H1 (cell line): ENCODE measurements at regions not wholly inside any gene's neighbourhood (a gene's known extent, or its start where the extent isn't known, plus 50 kb on each side); places are given as distances from the start of the nearest gene placed in this dataset.

Source experiments
- CTCF ChIA-PET: fragments of 300-600 bp; sonication (Branson Sonifier 250); formaldehyde crosslinking; loops from one replicate; lab custom pipeline; 2021; ENCODE audit not compliant: partially characterized antibody; lab: Charles Lee
- POLR2A ChIA-PET: fragments of 300-600 bp; sonication (Branson Sonifier 250); formaldehyde crosslinking; loops from one replicate; lab custom pipeline; 2021; ENCODE audit warnings: inconsistent platforms; ENCODE audit not compliant: partially characterized antibody; lab: Charles Lee
- DNase-seq, 2 experiments: peaks; one replicate each; pipeline versions ENCODE4 v3.0.0 to v3.0.0-alpha.2; 2010 to 2022; ENCODE audit warnings: low spot score in 2 of 2, low read depth in 1 of 2, mixed read lengths in 1 of 2
- FAIRE-seq: peaks from 2 replicates; lab custom pipeline; 2011; peaks lifted over from hg19 to GRCh38; lab: Jason Lieb, UNC
- H2AFZ ChIP-seq: 2 replicates; pipeline ENCODE4 v1.8.1; 2012; ENCODE audit warnings: low read length, inconsistent platforms
- H2AK5ac ChIP-seq: 2 replicates; pipeline ENCODE4 v1.6.1; 2013; ENCODE audit warnings: low read depth, low read length
- H2BK120ac ChIP-seq: replicated peaks from 2 replicates; pipeline ENCODE3; 2013; ENCODE audit warnings: low read depth, low read length, inconsistent platforms
- H2BK12ac ChIP-seq: 2 replicates; pipeline ENCODE4 v1.6.1; 2013; ENCODE audit warnings: low read depth, low read length
- H2BK15ac ChIP-seq: 2 replicates; pipeline ENCODE4 v1.6.1; 2013; ENCODE audit warnings: low read length
- H2BK20ac ChIP-seq: 2 replicates; pipeline ENCODE4 v1.6.1; 2013; ENCODE audit warnings: low read length
- H2BK5ac ChIP-seq: 2 replicates; pipeline ENCODE4 v1.6.1; 2013; ENCODE audit warnings: low read depth, low read length
- H3K14ac ChIP-seq: 2 replicates; pipeline ENCODE4 v1.6.1; 2013; ENCODE audit warnings: inconsistent platforms; ENCODE audit not compliant: insufficient read length
- H3K18ac ChIP-seq: 2 replicates; pipeline ENCODE4 v1.6.1; 2013; ENCODE audit warnings: low read length; ENCODE audit errors: extremely low read depth
- H3K23ac ChIP-seq: 2 replicates; pipeline ENCODE4 v1.6.1; 2013; ENCODE audit warnings: inconsistent platforms; ENCODE audit not compliant: insufficient read length
- H3K23me2 ChIP-seq: 2 replicates; pipeline ENCODE4 v1.6.1; 2013; ENCODE audit warnings: low read depth, low read length
- H3K27ac ChIP-seq: 2 replicates; pipeline ENCODE4 v1.6.1; 2011; ENCODE audit warnings: low read depth, low read length, inconsistent platforms
- H3K27me3 ChIP-seq, 4 experiments: replicated peaks in 1 of 4; 1 replicate in 1 of 4; 2 replicates in 3 of 4; pipeline versions ENCODE4 v1.6.1 to v1.8.1; 2011 to 2013; ENCODE audit warnings: low read length in 3 of 4, mild to moderate bottlenecking in 3 of 4, inconsistent platforms in 2 of 4, mixed read lengths in 2 of 4, moderate library complexity in 1 of 4; ENCODE audit not compliant: control insufficient read depth in 3 of 4, insufficient read depth in 3 of 4; ENCODE audit errors: extremely low read depth in 1 of 4
- H3K36me3 ChIP-seq, 4 experiments: 2 replicates each; pipeline versions ENCODE4 v1.6.1 to v1.8.1; 2011 to 2013; ENCODE audit warnings: mild to moderate bottlenecking in 4 of 4, low read length in 3 of 4, moderate library complexity in 2 of 4, control low read depth in 1 of 4, inconsistent platforms in 1 of 4; ENCODE audit not compliant: insufficient read depth in 4 of 4, control insufficient read depth in 2 of 4
- H3K4ac ChIP-seq: replicated peaks from 2 replicates; pipeline ENCODE3; 2013; ENCODE audit warnings: low read length, low read depth, mixed read lengths, inconsistent platforms; ENCODE audit not compliant: insufficient read length
- H3K4me1 ChIP-seq, 4 experiments: replicated peaks in 1 of 4; 1 replicate in 1 of 4; 2 replicates in 3 of 4; pipeline versions ENCODE4 v1.6.1 to v1.8.1; 2011 to 2013; ENCODE audit warnings: low read length in 3 of 4, inconsistent platforms in 2 of 4, mixed read lengths in 1 of 4; ENCODE audit not compliant: insufficient read depth in 4 of 4, control insufficient read depth in 3 of 4
- H3K4me2 ChIP-seq, 2 experiments: 2 replicates each; pipeline versions ENCODE4 v1.6.1 to v1.8.1; 2011 to 2013; ENCODE audit warnings: low read depth in 2 of 2, low read length in 2 of 2, control low read depth in 1 of 2, inconsistent platforms in 1 of 2, mild to moderate bottlenecking in 1 of 2; ENCODE audit not compliant: insufficient read depth in 1 of 2
- H3K4me3 ChIP-seq, 4 experiments: fragments of 200-600, 300-600 bp in 1 of 4; sonication (generic), shearing (Covaris generic), sonication (Bioruptor Twin) in 1 of 4; 2 replicates each; pipeline versions ENCODE4 v1.5.1 to v1.8.1; 2011 to 2016; ENCODE audit warnings: low read length in 4 of 4, low read depth in 3 of 4, control low read depth in 2 of 4, inconsistent platforms in 2 of 4, mild to moderate bottlenecking in 2 of 4, mixed read lengths in 1 of 4, moderate library complexity in 1 of 4; ENCODE audit not compliant: insufficient read depth in 2 of 4; ENCODE audit errors: extremely low read depth in 1 of 4
- H3K56ac ChIP-seq: replicated peaks from 2 replicates; pipeline ENCODE3; 2013; ENCODE audit warnings: low read depth, mild to moderate bottlenecking, mixed read lengths, low read length, inconsistent platforms; ENCODE audit not compliant: insufficient read length
- H3K79me1 ChIP-seq: 2 replicates; pipeline ENCODE4 v1.6.1; 2013; ENCODE audit warnings: low read depth, low read length, control low read depth
- H3K79me2 ChIP-seq, 2 experiments: 2 replicates each; pipeline versions ENCODE4 v1.6.1 to v1.8.1; 2012 to 2013; ENCODE audit warnings: low read length in 2 of 2, mild to moderate bottlenecking in 2 of 2, inconsistent platforms in 1 of 2; ENCODE audit not compliant: insufficient read depth in 2 of 2, control insufficient read depth in 1 of 2
- H3K9ac ChIP-seq, 4 experiments: replicated peaks in 1 of 4; 1 replicate in 1 of 4; 2 replicates in 3 of 4; pipeline versions ENCODE4 v1.6.1 to v1.8.1; 2011 to 2013; ENCODE audit warnings: low read depth in 3 of 4, low read length in 3 of 4, control low read depth in 2 of 4, mild to moderate bottlenecking in 2 of 4, moderate library complexity in 2 of 4, inconsistent platforms in 1 of 4; ENCODE audit errors: extremely low read depth in 1 of 4
- H3K9me3 ChIP-seq, 2 experiments: 2 replicates each; pipeline versions ENCODE4 v1.6.1 to v1.8.1; 2012 to 2013; ENCODE audit warnings: mild to moderate bottlenecking in 2 of 2, moderate library complexity in 2 of 2, control low read depth in 1 of 2, inconsistent platforms in 1 of 2, low read depth in 1 of 2, low read length in 1 of 2, mixed read lengths in 1 of 2; ENCODE audit not compliant: insufficient read depth in 2 of 2
- H4K20me1 ChIP-seq, 2 experiments: replicated peaks in 1 of 2; 2 replicates each; pipeline versions ENCODE3 to v1.8.1; 2011 to 2013; ENCODE audit warnings: inconsistent platforms in 2 of 2, low read length in 2 of 2, mild to moderate bottlenecking in 1 of 2; ENCODE audit not compliant: insufficient read depth in 2 of 2, control insufficient read depth in 1 of 2
- H4K5ac ChIP-seq: 2 replicates; pipeline ENCODE4 v1.6.1; 2013; ENCODE audit warnings: low read length, low read depth, mixed read lengths, inconsistent platforms; ENCODE audit not compliant: insufficient read length
- H4K8ac ChIP-seq: 2 replicates; pipeline ENCODE4 v1.8.0; 2013; ENCODE audit warnings: mild to moderate bottlenecking, moderate library complexity, low read length, inconsistent platforms; ENCODE audit not compliant: insufficient read depth; ENCODE audit errors: extremely low read depth
- H4K91ac ChIP-seq: replicated peaks from 2 replicates; pipeline ENCODE3; 2013; ENCODE audit warnings: low read length, mixed read lengths, inconsistent platforms; ENCODE audit not compliant: insufficient read length
- HDAC2 ChIP-seq, 2 experiments: fragments of 300-600 bp in 1 of 2; sonication (generic) in 1 of 2; IDR thresholded peaks; 2 replicates each; pipeline ENCODE4 v1.6.1; 2011 to 2012; ENCODE audit warnings: low read depth in 2 of 2, low read length in 2 of 2, mild to moderate bottlenecking in 2 of 2, moderate library complexity in 2 of 2, borderline replicate concordance in 1 of 2, inconsistent platforms in 1 of 2
- MAFK ChIP-seq: IDR thresholded peaks from 2 replicates; pipeline ENCODE4 v1.6.1; 2012; ENCODE audit warnings: low read depth, mild to moderate bottlenecking, improper control_type of control experiment, low read length
- MAX ChIP-seq: IDR thresholded peaks from 2 replicates; pipeline ENCODE4 v1.6.1; 2012; ENCODE audit warnings: inconsistent platforms
- POU5F1 ChIP-seq: IDR thresholded peaks from 2 replicates; pipeline ENCODE4 v1.6.1; 2011; ENCODE audit warnings: low read depth, mild to moderate bottlenecking, low read length, moderate library complexity
- SP2 ChIP-seq: IDR thresholded peaks from 2 replicates; pipeline ENCODE4 v1.6.1; 2012; ENCODE audit warnings: mild to moderate bottlenecking, low read length, inconsistent platforms
- TEAD4 ChIP-seq: IDR thresholded peaks from 2 replicates; pipeline ENCODE4 v1.6.1; 2012; ENCODE audit warnings: low read depth, low read length, inconsistent platforms, mixed read lengths
- WGBS, 2 experiments: shearing (Covaris generic) in 1 of 2; methylation state at CpG; one replicate each; pipeline versions ENCODE4 v1.1.6 to v1.1.7; 2013 to 2015; ENCODE audit warnings: low lambda C conversion rate in 2 of 2, mixed read lengths in 2 of 2, inconsistent platforms in 1 of 2, low coverage in 1 of 2, missing lambda C conversion rate in 1 of 2; ENCODE audit not compliant: insufficient replicate concordance in 2 of 2, insufficient coverage in 1 of 2, insufficient read length in 1 of 2; ENCODE audit errors: extremely low coverage in 1 of 2, missing lambda C conversion rate in 1 of 2; 5-methylcytosine and 5-hydroxymethylcytosine counted together

DNA sequence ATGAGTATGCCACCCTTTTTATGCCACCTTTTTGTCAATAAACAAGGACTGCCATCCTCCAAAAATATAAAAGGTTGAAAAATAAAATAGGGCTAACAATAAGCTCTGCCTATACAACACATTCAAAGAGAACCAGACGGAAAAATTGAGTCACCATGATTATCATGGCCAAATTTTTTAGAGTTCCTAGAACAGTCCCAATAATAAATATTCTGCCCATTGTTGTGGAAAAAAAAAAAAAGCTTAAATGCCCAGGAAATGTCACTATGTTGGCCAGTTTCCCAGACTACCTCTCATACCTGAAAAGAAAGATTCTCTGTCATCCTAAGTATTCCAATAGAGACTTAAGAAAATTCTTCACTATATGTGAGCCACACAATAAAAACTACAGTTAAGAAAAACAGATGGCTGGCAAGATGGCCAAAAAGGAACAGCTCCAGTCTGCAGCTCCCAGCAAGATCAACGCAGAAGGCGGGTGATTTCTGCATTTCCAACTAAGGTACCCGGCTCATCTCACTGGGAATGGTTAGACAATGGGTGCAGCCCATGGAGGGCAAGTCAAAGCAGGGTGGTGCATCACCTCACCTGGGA is 149.0 kb downstream of the TMEM161B start:
- Histone ChIP-seq H4K20me1 (no peaks in the 10 kb centered on the region), H3K27ac (no peak overlapping the region), H3K4me2 (no peak overlapping the region), H2AK5ac (no peak overlapping the region), H2BK20ac (no peak overlapping the region), H3K23ac (no peak overlapping the region), H3K23me2 (no peaks in the 10 kb centered on the region), H3K79me2 (no peaks in the 10 kb centered on the region), H2BK15ac (no peak overlapping the region), H3K27me3 (no peaks in the 10 kb centered on the region), H3K4me3 (no peak overlapping the region), H2BK12ac (no peak overlapping the region), H3K79me1 (no peaks in the 10 kb centered on the region), H3K9me3 (no peaks in the 10 kb centered on the region), H2BK120ac (no peak overlapping the region), H3K9ac (no peak overlapping the region), H2AFZ (no peak overlapping the region), H4K5ac (no peak overlapping the region), H3K56ac (no peak overlapping the region), H3K36me3 (no peaks in the 10 kb centered on the region), H2BK5ac (no peak overlapping the region), H3K14ac (no peak overlapping the region), H3K18ac (no peak overlapping the region), H4K8ac (no peak overlapping the region), H3K4me1 (no peaks in the 10 kb centered on the region), H4K91ac (no peak overlapping the region), H3K4ac (no peak overlapping the region)
- CTCF ChIA-PET = interaction anchor here (0.6 to 1.8 kb wide), 2 partner anchors 338 to 541 kb away, joined by 3 to 7 read pairs; no protein-coding TSS in a partner anchor
- WGBS, 2 experiments = 89% methylated on average over 4 of the region's 4 CpGs; no CpG with 5 or more reads in 1 of the 2 experiments
- FAIRE-seq (no peak), DNase-seq (no peak)
- POLR2A ChIA-PET = interaction anchor here (0.6 kb wide), 1 partner anchor 498 kb away, joined by 3 read pairs; no protein-coding TSS in a partner anchor
- TF ChIP-seq MAX (no peak), TEAD4 (no peak), SP2 (no peak), POU5F1 (no peak), HDAC2 (IDR thresholded peaks at IDR 0.05; ENCODE audit: borderline replicate concordance in 1 of 2, low read depth in 2 of 2, low read length in 2 of 2) (no peak), MAFK (no peak)
